Loucy (cell line): ENCODE measurements at regions not wholly inside any gene's neighbourhood (a gene's known extent, or its start where the extent isn't known, plus 50 kb on each side); places are given as distances from the start of the nearest gene placed in this dataset.

Experiments
- H2AFZ ChIP-seq: fragments of 200-600 bp; sonication (generic); 2 replicates; pipeline ENCODE4 v1.6.0; 2016; ENCODE audit warnings: antibody characterized with exemption, mild to moderate bottlenecking, low read length, moderate library complexity
- H3F3A ChIP-seq: fragments of 200-600 bp; 2 replicates; pipeline ENCODE4 v1.6.0; 2016; ENCODE audit warnings: antibody characterized with exemption, low read depth, mild to moderate bottlenecking
- H3K27me3 ChIP-seq: fragments of 200-600 bp; sonication (generic); 2 replicates; pipeline ENCODE4 v1.6.1; 2014; ENCODE audit warnings: low read length, mild to moderate bottlenecking; ENCODE audit not compliant: insufficient read depth, poor library complexity, severe bottlenecking
- H3K36me3 ChIP-seq: fragments of 200-600 bp; sonication (generic); 2 replicates; pipeline ENCODE4 v1.6.1; 2016; ENCODE audit warnings: low read length; ENCODE audit not compliant: insufficient read depth
- H3K4me1 ChIP-seq: fragments of 200-600 bp; sonication (generic); 2 replicates; pipeline ENCODE4 v1.5.1; 2014; ENCODE audit warnings: low read length, mild to moderate bottlenecking; ENCODE audit not compliant: insufficient read depth, poor library complexity, severe bottlenecking
- H3K4me2 ChIP-seq: fragments of 200-600 bp; sonication (generic); 2 replicates; pipeline ENCODE4 v1.6.0; 2014; ENCODE audit warnings: antibody characterized with exemption, low read length, low read depth, mild to moderate bottlenecking; ENCODE audit not compliant: poor library complexity, severe bottlenecking
- H3K4me3 ChIP-seq: fragments of 200-600 bp; sonication (generic); 2 replicates; pipeline ENCODE4 v1.5.1; 2014; ENCODE audit warnings: low read length, mild to moderate bottlenecking, mixed read lengths; ENCODE audit not compliant: poor library complexity, severe bottlenecking
- H3K79me2 ChIP-seq: fragments of 200-600 bp; sonication (generic); 2 replicates; pipeline ENCODE4 v1.6.1; 2014; ENCODE audit warnings: low read length; ENCODE audit not compliant: insufficient read depth
- H3K9ac ChIP-seq: fragments of 200-600 bp; sonication (generic); 2 replicates; pipeline ENCODE4 v1.6.0; 2014; ENCODE audit warnings: mild to moderate bottlenecking, low read depth, low read length, moderate library complexity; ENCODE audit not compliant: poor library complexity, severe bottlenecking
- H3K9me2 ChIP-seq: fragments of 200-600 bp; sonication (generic); replicated peaks from 2 replicates; pipeline ENCODE4 v1.6.1; 2016; ENCODE audit warnings: low read depth, low read length, mixed read lengths
- H3K9me3 ChIP-seq: fragments of 200-600 bp; sonication (generic); 2 replicates; pipeline ENCODE4 v1.6.1; 2014; ENCODE audit warnings: mild to moderate bottlenecking, antibody characterized with exemption, low read length, low read depth; ENCODE audit not compliant: insufficient read depth
- H4K20me1 ChIP-seq: fragments of 200-600 bp; sonication (generic); 2 replicates; pipeline ENCODE4 v1.6.0; 2014; ENCODE audit warnings: antibody characterized with exemption, low read length, mild to moderate bottlenecking; ENCODE audit not compliant: insufficient read depth, poor library complexity, severe bottlenecking
- EZH2phosphoT487 ChIP-seq: fragments of 200-600 bp; IDR thresholded peaks from 2 replicates; pipeline ENCODE4 v1.6.1; 2018; ENCODE audit warnings: antibody characterized with exemption, mild to moderate bottlenecking, moderate library complexity, borderline replicate concordance
- TF ChIP-seq, protein P1 (sequence below): fragments of 200-600 bp; sonication (generic); conservative IDR thresholded peaks from 2 replicates; pipeline ENCODE4 v1.5.1; 2014; ENCODE audit warnings: mild to moderate bottlenecking, antibody characterized with exemption, low read length

DNA sequence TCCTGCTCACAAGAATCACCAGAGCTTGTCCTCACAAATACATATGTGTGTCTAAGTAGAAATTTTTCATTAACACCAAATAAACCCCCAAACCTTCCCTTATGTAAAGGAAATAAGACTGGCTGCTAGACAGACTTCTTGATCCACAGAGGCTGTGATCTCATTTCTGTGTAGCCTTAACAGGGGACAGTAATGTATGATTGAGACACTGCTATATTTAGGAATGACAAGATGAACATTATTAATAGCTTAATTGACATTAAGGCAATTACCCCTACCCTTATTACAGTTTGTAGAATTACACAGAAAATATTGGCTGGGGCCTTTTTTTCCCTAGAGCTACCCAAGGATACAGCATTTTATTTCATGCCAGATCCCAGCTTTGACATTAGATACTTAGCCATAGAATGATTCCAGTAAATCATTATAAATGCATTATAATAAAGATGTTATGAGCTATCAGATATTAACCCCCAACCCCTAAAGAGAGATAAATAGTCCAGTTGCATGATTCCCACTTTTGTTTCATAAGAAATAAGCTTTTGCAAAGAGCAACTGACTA is 392.1 kb upstream of the HNRNPA3 start:
- H3K4me1 ChIP-seq: peaks cover 33% of the 10 kb centered on the region
- H3K4me2 ChIP-seq: no peak overlapping the region
- no peaks in the 10 kb centered on the region for H3K9me3 ChIP-seq
- no peaks in the 10 kb centered on the region for H4K20me1 ChIP-seq
- H3K27me3 ChIP-seq: no peaks in the 10 kb centered on the region
- no peaks in the 10 kb centered on the region for H3F3A ChIP-seq
- no peaks in the 10 kb centered on the region for H3K79me2 ChIP-seq
- H2AFZ ChIP-seq: no peak overlapping the region
- H3K4me3 ChIP-seq: no peak overlapping the region
- H3K9ac ChIP-seq: no peak overlapping the region
- TF ChIP-seq EZH2phosphoT487: no peak
- TF ChIP-seq, protein P1, sequence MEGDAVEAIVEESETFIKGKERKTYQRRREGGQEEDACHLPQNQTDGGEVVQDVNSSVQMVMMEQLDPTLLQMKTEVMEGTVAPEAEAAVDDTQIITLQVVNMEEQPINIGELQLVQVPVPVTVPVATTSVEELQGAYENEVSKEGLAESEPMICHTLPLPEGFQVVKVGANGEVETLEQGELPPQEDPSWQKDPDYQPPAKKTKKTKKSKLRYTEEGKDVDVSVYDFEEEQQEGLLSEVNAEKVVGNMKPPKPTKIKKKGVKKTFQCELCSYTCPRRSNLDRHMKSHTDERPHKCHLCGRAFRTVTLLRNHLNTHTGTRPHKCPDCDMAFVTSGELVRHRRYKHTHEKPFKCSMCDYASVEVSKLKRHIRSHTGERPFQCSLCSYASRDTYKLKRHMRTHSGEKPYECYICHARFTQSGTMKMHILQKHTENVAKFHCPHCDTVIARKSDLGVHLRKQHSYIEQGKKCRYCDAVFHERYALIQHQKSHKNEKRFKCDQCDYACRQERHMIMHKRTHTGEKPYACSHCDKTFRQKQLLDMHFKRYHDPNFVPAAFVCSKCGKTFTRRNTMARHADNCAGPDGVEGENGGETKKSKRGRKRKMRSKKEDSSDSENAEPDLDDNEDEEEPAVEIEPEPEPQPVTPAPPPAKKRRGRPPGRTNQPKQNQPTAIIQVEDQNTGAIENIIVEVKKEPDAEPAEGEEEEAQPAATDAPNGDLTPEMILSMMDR: no peak
- H3K36me3 ChIP-seq: no peaks in the 10 kb centered on the region
- H3K9me2 ChIP-seq: no peaks in the 10 kb centered on the region

DNA sequence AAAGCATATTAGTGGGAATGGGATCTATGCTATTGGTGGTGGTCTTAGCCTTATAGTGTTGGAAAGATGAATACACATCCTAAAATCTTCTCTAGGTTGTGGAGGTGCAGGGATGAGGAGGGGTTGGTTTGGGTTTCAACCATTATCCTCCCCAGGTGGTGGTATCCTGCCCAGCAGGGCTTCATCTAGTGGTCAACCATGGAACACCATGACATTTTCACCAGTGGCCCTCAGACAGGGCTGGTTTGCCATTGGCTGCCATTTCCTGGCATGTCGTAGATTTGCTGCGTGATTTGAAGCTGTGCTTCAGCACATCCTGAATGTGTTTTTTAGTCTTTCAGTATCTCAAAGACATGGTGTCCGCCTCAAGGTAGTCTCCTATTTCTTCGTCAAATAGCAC is 391.2 kb upstream of the HNRNPA3 start:
- Histone ChIP-seq H3K9me3 (no peaks in the 10 kb centered on the region), H3K36me3 (no peaks in the 10 kb centered on the region), H4K20me1 (no peaks in the 10 kb centered on the region), H3K9ac (no peak overlapping the region), H3K9me2 (no peaks in the 10 kb centered on the region), H3F3A (no peaks in the 10 kb centered on the region), H3K79me2 (no peaks in the 10 kb centered on the region), H2AFZ (no peak overlapping the region), H3K4me2 (no peak overlapping the region), H3K4me1 (peaks cover 33% of the 10 kb centered on the region), H3K27me3 (no peaks in the 10 kb centered on the region), H3K4me3 (no peak overlapping the region)
- no peak for TF ChIP-seq EZH2phosphoT487
- TF ChIP-seq, protein P1: peak; percentile 52

DNA sequence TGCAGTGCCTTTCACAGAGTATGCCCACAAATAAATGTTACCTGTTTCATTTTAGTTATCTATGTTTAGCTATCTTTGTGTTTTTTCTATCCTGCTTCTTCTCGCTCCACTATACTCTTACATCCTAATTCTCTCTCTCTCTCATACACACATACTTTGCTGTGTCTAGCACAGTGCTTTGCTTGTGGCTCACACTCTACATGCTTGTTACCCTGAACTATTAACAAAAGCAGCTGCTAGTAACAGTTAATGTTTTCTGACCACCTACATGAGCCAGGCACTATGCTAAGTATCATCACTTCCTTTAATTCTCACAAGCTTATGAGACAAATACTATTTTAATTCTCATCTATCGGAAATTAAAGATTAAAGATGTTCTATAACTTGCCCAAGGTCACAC is 390.5 kb upstream of the HNRNPA3 start:
- no peak overlapping the region for H3K4me3 ChIP-seq
- H3K9me2 ChIP-seq: no peaks in the 10 kb centered on the region
- no peaks in the 10 kb centered on the region for H3K27me3 ChIP-seq

More for the DNA sequence above, 390.5 kb upstream of the HNRNPA3 start:
- Histone ChIP-seq H3K79me2 (no peaks in the 10 kb centered on the region), H3K36me3 (no peaks in the 10 kb centered on the region), H2AFZ (no peak overlapping the region), H4K20me1 (no peaks in the 10 kb centered on the region), H3F3A (no peaks in the 10 kb centered on the region), H3K4me2 (no peak overlapping the region), H3K9ac (no peak overlapping the region), H3K9me3 (no peaks in the 10 kb centered on the region), H3K4me1 (peaks cover 33% of the 10 kb centered on the region)
- no peak for TF ChIP-seq EZH2phosphoT487
- TF ChIP-seq, protein P1: no peak
